Tibial artery (tissue), 4 donors: ENCODE measurements at regions not wholly inside any gene's neighbourhood (a gene's known extent, or its start where the extent isn't known, plus 50 kb on each side); places are given as distances from the start of the nearest gene placed in this dataset.

Source experiments
- DNase-seq, 2 donors: peaks; one replicate each; pipeline ENCODE4 v3.0.0-alpha.2; 2019
- H3K27ac ChIP-seq, 2 donors: fragments of 200-600 bp; sonication (generic) in 1 of 2; 1 replicate in 1 of 2; 2 replicates in 1 of 2; pipeline ENCODE4 v1.5.1; 2018 to 2019; ENCODE audit warnings: mild to moderate bottlenecking in 1 of 2
- H3K27me3 ChIP-seq, 2 donors: fragments of 200-600 bp; sonication (generic) in 1 of 2; one replicate each; pipeline versions ENCODE4 v1.5.1 to v1.6.0; 2016 to 2019
- H3K36me3 ChIP-seq, 3 donors: fragments of 200-600 bp; sonication (generic) in 2 of 3; one replicate each; pipeline ENCODE4 v1.5.1; 2016 to 2019; ENCODE audit warnings: mild to moderate bottlenecking in 2 of 3
- H3K4me1 ChIP-seq, 4 donors: fragments of 200-600 bp; sonication (generic) in 2 of 4; 1 replicate in 3 of 4; 2 replicates in 1 of 4; pipeline ENCODE4 v1.5.1; 2016 to 2019
- H3K4me3 ChIP-seq, 2 donors: fragments of 200-600 bp; sonication (generic) in 1 of 2; 1 replicate in 1 of 2; 2 replicates in 1 of 2; pipeline ENCODE4 v1.5.1; 2018 to 2019; ENCODE audit warnings: mild to moderate bottlenecking in 2 of 2
- H3K9me3 ChIP-seq, 3 donors: fragments of 200-600 bp; sonication (generic) in 1 of 3; one replicate each; pipeline ENCODE4 v1.5.1; 2016 to 2019
- CTCF ChIP-seq, 2 experiments: fragments of 200-600 bp in 1 of 2; fragments of 450-650 bp in 1 of 2; IDR thresholded peaks; one replicate each; pipeline ENCODE4 v1.5.1; 2017 to 2019; ENCODE audit warnings: antibody characterized with exemption in 2 of 2, mild to moderate bottlenecking in 1 of 2, moderate library complexity in 1 of 2
- intact Hi-C: fragments of 100-400 bp; cut with DNase I; formaldehyde crosslinking; loops from one replicate; pipeline ENCODE4 v1.15.0; 2023; ENCODE audit warnings: low total_unique reads

- no peak for TF ChIP-seq CTCF (IDR thresholded peaks at IDR 0.05)
- Histone ChIP-seq H3K9me3 (no peaks in the 10 kb centered on the region), H3K27me3 (no peaks in the 10 kb centered on the region), H3K4me1 (no peaks in the 10 kb centered on the region), H3K27ac (no peak overlapping the region), H3K36me3 (no peaks in the 10 kb centered on the region), H3K4me3 (no peak overlapping the region)
- no peak for DNase-seq
- intact Hi-C loops: no loop called here
These were observed 90.0 kb upstream of the DTNBP1 start for GRCh38 chr6:15752820-15753219.

GRCh38 chr6:15751721-15752350 lies 89.0 kb upstream of the DTNBP1 start:
- H3K9me3 ChIP-seq: no peaks in the 10 kb centered on the region
- H3K27me3 ChIP-seq: no peaks in the 10 kb centered on the region
- H3K4me1 ChIP-seq: no peaks in the 10 kb centered on the region
- TF ChIP-seq CTCF (IDR thresholded peaks at IDR 0.05): no peak
- DNase-seq: no peak
- H3K27ac ChIP-seq: no peak overlapping the region
- intact Hi-C loops: no loop called here
- H3K4me3 ChIP-seq: no peak overlapping the region
- no peaks in the 10 kb centered on the region for H3K36me3 ChIP-seq

GRCh38 chr6:15748341-15748740 lies 85.5 kb upstream of the DTNBP1 start:
- H3K4me3 ChIP-seq: no peak overlapping the region
- no peak for TF ChIP-seq CTCF (IDR thresholded peaks at IDR 0.05)
- intact Hi-C loops: no loop called here
- H3K36me3 ChIP-seq: no peaks in the 10 kb centered on the region
- no peak for DNase-seq
- H3K4me1 ChIP-seq: no peaks in the 10 kb centered on the region
- no peak overlapping the region for H3K27ac ChIP-seq
- H3K9me3 ChIP-seq: no peaks in the 10 kb centered on the region
- no peaks in the 10 kb centered on the region for H3K27me3 ChIP-seq

GRCh38 chr6:15747354-15747883 lies 84.6 kb upstream of the DTNBP1 start:
- H3K4me1 ChIP-seq: no peaks in the 10 kb centered on the region
- H3K4me3 ChIP-seq: no peak overlapping the region
- H3K27me3 ChIP-seq: no peaks in the 10 kb centered on the region
- no peak for DNase-seq
- intact Hi-C loops: no loop called here
- no peaks in the 10 kb centered on the region for H3K9me3 ChIP-seq
- no peaks in the 10 kb centered on the region for H3K36me3 ChIP-seq
- H3K27ac ChIP-seq: no peak overlapping the region
- no peak for TF ChIP-seq CTCF (IDR thresholded peaks at IDR 0.05)

GRCh38 chr6:15745781-15746180 lies 83.0 kb upstream of the DTNBP1 start:
- Histone ChIP-seq H3K27me3 (no peaks in the 10 kb centered on the region), H3K36me3 (no peaks in the 10 kb centered on the region), H3K4me1 (no peaks in the 10 kb centered on the region), H3K4me3 (no peak overlapping the region), H3K27ac (no peak overlapping the region), H3K9me3 (no peaks in the 10 kb centered on the region)
- TF ChIP-seq CTCF (IDR thresholded peaks at IDR 0.05): no peak
- DNase-seq: no peak
- intact Hi-C loops: no loop called here
